PC-3 (cell line): ENCODE measurements at regions not wholly inside any gene's neighbourhood (a gene's known extent, or its start where the extent isn't known, plus 50 kb on each side); places are given as distances from the start of the nearest gene placed in this dataset.

Source experiments
- ATAC-seq: fragments of 200-7000 bp; cut with Tn5 transposase; 2 replicates; pipeline ENCODE4 v1.9.1; 2020; ENCODE audit warnings: mild to moderate bottlenecking, moderate library complexity
- BruUV-seq: library from RNA; stranded (reverse); fragments of 400-500 nt; replicated peaks from 2 replicates; lab custom pipeline; 2021; lab: Mats Ljungman, UMichigan
- CTCF ChIA-PET: fragments of 300-600 bp; sonication (Branson Sonifier 250); formaldehyde crosslinking; loops from one replicate; lab custom pipeline; 2022; ENCODE audit warnings: antibody characterized with exemption; lab: Charles Lee
- POLR2A ChIA-PET: fragments of 300-600 bp; sonication (Branson Sonifier 250); formaldehyde crosslinking; loops from one replicate; lab custom pipeline; 2022; ENCODE audit warnings: antibody characterized with exemption; ENCODE audit not compliant: unreplicated experiment; lab: Charles Lee
- DNase-seq: peaks from one replicate; pipeline ENCODE4 v3.0.0-alpha.2; 2015
- H2AFZ ChIP-seq: fragments of 300-600 bp; sonication (generic); 2 replicates; pipeline ENCODE4 v1.6.0; 2016; ENCODE audit warnings: antibody characterized with exemption, low read length
- H3F3A ChIP-seq: fragments of 300-600 bp; sonication (generic); one replicate; pipeline ENCODE4 v1.6.0; 2017; ENCODE audit warnings: antibody characterized with exemption, low read length, control low read depth, mild to moderate bottlenecking; ENCODE audit not compliant: unreplicated experiment
- H3K27ac ChIP-seq: fragments of 300-600 bp; sonication (generic); 2 replicates; pipeline ENCODE4 v1.5.1; 2016; ENCODE audit warnings: mild to moderate bottlenecking, low read length
- H3K27me3 ChIP-seq: fragments of 300-600 bp; sonication (generic); 2 replicates; pipeline ENCODE4 v1.6.1; 2016; ENCODE audit warnings: low read length, mixed read lengths
- H3K36me3 ChIP-seq: fragments of 300-600 bp; sonication (generic); 2 replicates; pipeline ENCODE4 v1.6.1; 2016; ENCODE audit warnings: low read depth, mixed run types, low read length, mixed read lengths
- H3K4me1 ChIP-seq: fragments of 300-600 bp; sonication (generic); 2 replicates; pipeline ENCODE4 v1.5.1; 2016; ENCODE audit warnings: low read length; ENCODE audit not compliant: insufficient read depth
- H3K4me2 ChIP-seq: fragments of 300-600 bp; sonication (generic); 2 replicates; pipeline ENCODE4 v1.6.0; 2016; ENCODE audit warnings: low read length
- H3K4me3 ChIP-seq: fragments of 300-600 bp; sonication (generic); 2 replicates; pipeline ENCODE4 v1.5.1; 2016; ENCODE audit warnings: mild to moderate bottlenecking, low read length, mixed read lengths
- H3K79me2 ChIP-seq: fragments of 300-600 bp; sonication (generic); 2 replicates; pipeline ENCODE4 v1.6.1; 2017; ENCODE audit warnings: low read length, mixed read lengths
- H3K9ac ChIP-seq: fragments of 300-600 bp; sonication (generic); 2 replicates; pipeline ENCODE4 v1.6.0; 2016; ENCODE audit warnings: mild to moderate bottlenecking, low read length
- H3K9me2 ChIP-seq: fragments of 300-600 bp; sonication (generic); replicated peaks from 2 replicates; pipeline ENCODE4 v1.6.1; 2016; ENCODE audit warnings: mixed run types, low read length, mixed read lengths
- H3K9me3 ChIP-seq: fragments of 300-600 bp; sonication (generic); 2 replicates; pipeline ENCODE4 v1.6.1; 2016; ENCODE audit warnings: low read length, mixed read lengths
- H4K20me1 ChIP-seq: fragments of 300-600 bp; sonication (generic); 2 replicates; pipeline ENCODE4 v1.6.1; 2016; ENCODE audit warnings: low read length, mixed read lengths
- CTCF ChIP-seq: fragments of 300-600 bp; sonication (generic); conservative IDR thresholded peaks from 2 replicates; pipeline ENCODE4 v1.5.1; 2017; ENCODE audit warnings: antibody characterized with exemption, low read depth, mild to moderate bottlenecking, low read length
- EZH2 ChIP-seq: fragments of 300-600 bp; sonication (generic); IDR thresholded peaks from one replicate; pipeline ENCODE4 v1.6.1; 2017; ENCODE audit warnings: antibody characterized with exemption, mild to moderate bottlenecking, low read length; ENCODE audit not compliant: unreplicated experiment
- EZH2phosphoT487 ChIP-seq: fragments of 300-600 bp; sonication (generic); IDR thresholded peaks from 2 replicates; pipeline ENCODE4 v1.6.1; 2018; ENCODE audit warnings: mild to moderate bottlenecking, antibody characterized with exemption, low read length, borderline replicate concordance
- intact Hi-C: fragments of 100-400 bp; cut with micrococcal nuclease; formaldehyde crosslinking; loops from 2 replicates; pipeline ENCODE4 v1.9.0; 2023

GRCh38 chr1:106675558-106675957, 380.9 kb upstream of the PRMT6 start:
- BruUV-seq, result no TSS peak
- no peaks in the 10 kb centered on the region for H3K9me3 ChIP-seq
- CTCF ChIA-PET, result no interaction called here
- no peak overlapping the region for H3K9ac ChIP-seq
- no peaks in the 10 kb centered on the region for H3K27me3 ChIP-seq
- peak overlapping the region; percentile 66 for H3K27ac ChIP-seq
- H3K4me3 ChIP-seq, result no peak overlapping the region
- no peaks in the 10 kb centered on the region for H4K20me1 ChIP-seq
- H3K36me3 ChIP-seq, result no peaks in the 10 kb centered on the region
- no peaks in the 10 kb centered on the region for H3K79me2 ChIP-seq
- intact Hi-C loops, result loop anchor here (5.0 kb wide), 1 partner anchor 82 kb away; no protein-coding TSS in a partner anchor
- H3F3A ChIP-seq, result no peaks in the 10 kb centered on the region
- no peaks in the 10 kb centered on the region for H3K9me2 ChIP-seq
- H3K4me2 ChIP-seq, result peak overlapping the region; percentile 74
- ATAC-seq (no peak), DNase-seq (peak; percentile 21)
- no peak overlapping the region for H2AFZ ChIP-seq
- peaks cover 47% of the 10 kb centered on the region for H3K4me1 ChIP-seq
- POLR2A ChIA-PET, result interaction anchor here (0.5 kb wide), 1 partner anchor 262 kb away, joined by 3 read pairs; no protein-coding TSS in a partner anchor
- TF ChIP-seq EZH2phosphoT487, result no peak
- no peak for TF ChIP-seq CTCF
- TF ChIP-seq EZH2, result no peak

DNA sequence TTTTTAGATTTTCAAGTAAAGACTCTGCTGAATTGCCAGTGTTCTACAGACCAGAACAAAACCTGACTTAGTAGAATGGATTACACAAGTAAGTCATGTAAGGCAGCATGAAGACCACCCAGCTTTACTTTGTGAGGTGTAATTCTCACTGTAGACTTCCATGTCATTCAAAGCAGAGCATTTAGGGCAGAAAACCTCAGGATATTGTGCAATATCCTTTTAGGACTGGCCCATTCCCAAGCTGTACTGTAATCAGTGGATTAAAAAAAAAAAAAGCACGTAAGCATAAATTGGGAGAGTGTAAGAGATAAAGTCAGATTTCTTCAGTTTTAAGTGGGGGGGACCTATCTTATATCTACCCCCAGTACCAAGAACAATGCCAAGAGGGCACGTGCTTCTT, 380.5 kb upstream of the PRMT6 start:
- Histone ChIP-seq H3K4me3 (no peak overlapping the region), H3K4me2 (peak overlapping the region; percentile 74), H2AFZ (no peak overlapping the region), H3K9ac (no peak overlapping the region), H3K9me2 (no peaks in the 10 kb centered on the region), H3K4me1 (peaks cover 52% of the 10 kb centered on the region), H3F3A (no peaks in the 10 kb centered on the region), H3K27ac (peak overlapping the region; percentile 66), H3K79me2 (no peaks in the 10 kb centered on the region), H3K36me3 (no peaks in the 10 kb centered on the region), H3K9me3 (no peaks in the 10 kb centered on the region), H3K27me3 (no peaks in the 10 kb centered on the region), H4K20me1 (no peaks in the 10 kb centered on the region)
- ChIA-PET POLR2A (interaction anchor here (0.5 kb wide), 1 partner anchor 261 kb away, joined by 3 read pairs; no protein-coding TSS in a partner anchor), CTCF (no interaction called here)
- intact Hi-C loops, result loop anchor here (5.0 kb wide), 1 partner anchor 81 kb away; no protein-coding TSS in a partner anchor
- TF ChIP-seq CTCF (no peak), EZH2 (no peak), EZH2phosphoT487 (no peak)
- ATAC-seq (no peak), DNase-seq (peak; percentile 80)
- no TSS peak for BruUV-seq

DNA sequence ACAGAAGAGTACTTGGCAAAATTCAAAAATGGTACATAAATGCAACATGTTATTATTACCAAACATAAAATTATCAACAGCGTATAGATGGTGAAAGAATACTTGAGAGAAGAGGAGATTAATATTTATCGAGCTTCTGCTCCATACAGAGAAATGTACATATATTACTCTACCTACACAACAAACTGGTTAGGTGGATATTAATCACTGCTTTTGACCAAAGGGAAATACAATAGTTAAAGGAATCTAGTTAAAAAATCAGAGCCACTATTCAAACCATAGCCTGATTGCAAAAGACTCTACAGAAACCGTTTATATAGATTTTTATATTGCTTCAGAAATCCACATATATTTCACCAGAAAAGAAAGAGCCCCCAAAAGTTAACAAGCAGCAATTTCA, 379.3 kb upstream of the PRMT6 start:
- no peaks in the 10 kb centered on the region for H3K9me2 ChIP-seq
- ChIA-PET POLR2A (interaction anchor here (0.6 kb wide), 1 partner anchor 294 kb away, joined by 5 read pairs; no protein-coding TSS in a partner anchor), CTCF (interaction anchor here (0.6 kb wide), 1 partner anchor 116 kb away, joined by 3 read pairs; no protein-coding TSS in a partner anchor)
- TF ChIP-seq EZH2, result no peak
- TF ChIP-seq EZH2phosphoT487, result no peak
- TF ChIP-seq CTCF, result no peak
- H3K36me3 ChIP-seq, result no peaks in the 10 kb centered on the region
- peak; percentile 82 for DNase-seq
- peak overlapping the region; percentile 19 for H3K4me3 ChIP-seq
- no peaks in the 10 kb centered on the region for H3K9me3 ChIP-seq
- no peaks in the 10 kb centered on the region for H3K27me3 ChIP-seq
- H3K27ac ChIP-seq, result peak overlapping the region; percentile 90
- H3K4me1 ChIP-seq, result peaks cover 57% of the 10 kb centered on the region
- H2AFZ ChIP-seq, result no peak overlapping the region
- H4K20me1 ChIP-seq, result no peaks in the 10 kb centered on the region
- peak; percentile 47 for ATAC-seq
- intact Hi-C loops, result loop anchor here (5.0 kb wide), 1 partner anchor 80 kb away; no protein-coding TSS in a partner anchor
- H3K79me2 ChIP-seq, result no peaks in the 10 kb centered on the region
- H3F3A ChIP-seq, result no peaks in the 10 kb centered on the region
- no TSS peak for BruUV-seq
- H3K9ac ChIP-seq, result peak overlapping the region; percentile 41
- peak overlapping the region; percentile 74 for H3K4me2 ChIP-seq
